ENCODE measurements at regions not wholly inside any gene's neighbourhood (a gene's known extent, or its start where the extent isn't known, plus 50 kb on each side); places are given as distances from the start of the nearest gene placed in this dataset.
A peak's percentile ranks its signal among the peaks of the same experiment; 100 is the strongest.

GRCh38 chrX:145393702-145394235 is 146.5 kb downstream of the SPANXN1 start:
- Histone ChIP-seq H3K27me3 (ENCODE audit: insufficient read depth, low read length, poor library complexity) (no peaks in the 10 kb centered on the region), H3K9ac (ENCODE audit: low read depth, low read length) (no peak overlapping the region), H3K4me3 (ENCODE audit: low read depth in 1 of 2, low read length in 2 of 2) (no peak overlapping the region), H3K9me3 (ENCODE audit: insufficient read depth, low read length, severe bottlenecking) (no peaks in the 10 kb centered on the region), H4K20me1 (ENCODE audit: insufficient read depth, low read length) (no peaks in the 10 kb centered on the region), H3K4me1 (ENCODE audit: insufficient read depth, low read length) (no peaks in the 10 kb centered on the region), H3K79me2 (ENCODE audit: insufficient read depth, low read length) (no peaks in the 10 kb centered on the region), H2AFZ (ENCODE audit: low read depth, low read length) (no peak overlapping the region), H3K4me2 (ENCODE audit: insufficient read depth, low read length) (no peak overlapping the region), H3K27ac (ENCODE audit: low read length) (no peak overlapping the region), H3K36me3 (ENCODE audit: insufficient read depth, low read length) (no peaks in the 10 kb centered on the region)
- no peak for ATAC-seq (ENCODE audit: insufficient read depth, low read depth)
- no peak for DNase-seq
- TF ChIP-seq EZH2 (IDR thresholded peaks at IDR 0.05; ENCODE audit: borderline replicate concordance, low read depth, low read length, severe bottlenecking) = no peak
- TF ChIP-seq CTCF (IDR thresholded peaks at IDR 0.05; ENCODE audit: borderline replicate concordance, extremely low read depth, low read length, poor library complexity, severe bottlenecking) = peak; percentile 45

GRCh38 chrX:145394344-145394743 is 147.0 kb downstream of the SPANXN1 start:
- no peak overlapping the region for H3K4me2 ChIP-seq (ENCODE audit: insufficient read depth, low read length)
- no peak for DNase-seq
- TF ChIP-seq CTCF (IDR thresholded peaks at IDR 0.05; ENCODE audit: borderline replicate concordance, extremely low read depth, low read length, poor library complexity, severe bottlenecking) (no peak), EZH2 (IDR thresholded peaks at IDR 0.05; ENCODE audit: borderline replicate concordance, low read depth, low read length, severe bottlenecking) (no peak)
- H3K4me1 ChIP-seq (ENCODE audit: insufficient read depth, low read length) = no peaks in the 10 kb centered on the region
- H3K9ac ChIP-seq (ENCODE audit: low read depth, low read length) = no peak overlapping the region
- no peak overlapping the region for H3K27ac ChIP-seq (ENCODE audit: low read length)
- H4K20me1 ChIP-seq (ENCODE audit: insufficient read depth, low read length) = no peaks in the 10 kb centered on the region
- no peak for ATAC-seq (ENCODE audit: insufficient read depth, low read depth)
- H2AFZ ChIP-seq (ENCODE audit: low read depth, low read length) = no peak overlapping the region
- H3K27me3 ChIP-seq (ENCODE audit: insufficient read depth, low read length, poor library complexity) = no peaks in the 10 kb centered on the region
- no peaks in the 10 kb centered on the region for H3K9me3 ChIP-seq (ENCODE audit: insufficient read depth, low read length, severe bottlenecking)
- H3K4me3 ChIP-seq (ENCODE audit: low read depth in 1 of 2, low read length in 2 of 2) = no peak overlapping the region
- H3K36me3 ChIP-seq (ENCODE audit: insufficient read depth, low read length) = no peaks in the 10 kb centered on the region
- no peaks in the 10 kb centered on the region for H3K79me2 ChIP-seq (ENCODE audit: insufficient read depth, low read length)

GRCh38 chrX:145396612-145397011 is 149.3 kb downstream of the SPANXN1 start:
- no peak for DNase-seq
- H3K27me3 ChIP-seq (ENCODE audit: insufficient read depth, low read length, poor library complexity) = no peaks in the 10 kb centered on the region

More at GRCh38 chrX:145396612-145397011, 149.3 kb downstream of the SPANXN1 start:
- TF ChIP-seq CTCF (IDR thresholded peaks at IDR 0.05; ENCODE audit: borderline replicate concordance, extremely low read depth, low read length, poor library complexity, severe bottlenecking) (no peak), EZH2 (IDR thresholded peaks at IDR 0.05; ENCODE audit: borderline replicate concordance, low read depth, low read length, severe bottlenecking) (no peak)
- H3K79me2 ChIP-seq (ENCODE audit: insufficient read depth, low read length) = no peaks in the 10 kb centered on the region
- H3K4me2 ChIP-seq (ENCODE audit: insufficient read depth, low read length) = no peak overlapping the region
- no peaks in the 10 kb centered on the region for H3K9me3 ChIP-seq (ENCODE audit: insufficient read depth, low read length, severe bottlenecking)
- H3K4me3 ChIP-seq (ENCODE audit: low read depth in 1 of 2, low read length in 2 of 2) = no peak overlapping the region
- ATAC-seq (ENCODE audit: insufficient read depth, low read depth) = no peak
- H3K27ac ChIP-seq (ENCODE audit: low read length) = no peak overlapping the region
- no peaks in the 10 kb centered on the region for H4K20me1 ChIP-seq (ENCODE audit: insufficient read depth, low read length)
- H3K36me3 ChIP-seq (ENCODE audit: insufficient read depth, low read length) = no peaks in the 10 kb centered on the region
- H3K4me1 ChIP-seq (ENCODE audit: insufficient read depth, low read length) = no peaks in the 10 kb centered on the region
- no peak overlapping the region for H3K9ac ChIP-seq (ENCODE audit: low read depth, low read length)
- H2AFZ ChIP-seq (ENCODE audit: low read depth, low read length) = no peak overlapping the region

All from DND-41 (cell line).